ENCODE measurements at regions not wholly inside any gene's neighbourhood (a gene's known extent, or its start where the extent isn't known, plus 50 kb on each side); places are given as distances from the start of the nearest gene placed in this dataset.

- no peaks in the 10 kb centered on the region for H3K27me3 ChIP-seq (ENCODE audit: insufficient read depth, low read length)
- no peaks in the 10 kb centered on the region for H3K36me3 ChIP-seq (ENCODE audit: insufficient read depth, low read length)
- no peaks in the 10 kb centered on the region for H3K4me1 ChIP-seq (ENCODE audit: insufficient read depth, low read length)
- no peak overlapping the region for H3K9ac ChIP-seq (ENCODE audit: low read length)
- no peaks in the 10 kb centered on the region for H4K20me1 ChIP-seq (ENCODE audit: insufficient read depth, low read length)
- H3K27ac ChIP-seq (ENCODE audit: low read depth, low read length) = no peak overlapping the region
- H3K4me1 Mint-ChIP-seq (ENCODE audit: low read depth, unreplicated experiment) = peaks cover 7% of the 10 kb centered on the region
- TF ChIP-seq CTCF (IDR thresholded peaks at IDR 0.05; ENCODE audit: insufficient read depth, low read depth, low read length) = no peak
- TF ChIP-seq EZH2 (IDR thresholded peaks at IDR 0.05; ENCODE audit: insufficient read depth, low read length) = no peak
- no peaks in the 10 kb centered on the region for H3K36me3 Mint-ChIP-seq (ENCODE audit: low read depth, unreplicated experiment)
- H3K9me3 Mint-ChIP-seq (ENCODE audit: unreplicated experiment) = no peaks in the 10 kb centered on the region
- H3K9me3 ChIP-seq (ENCODE audit: insufficient read depth, low read depth, low read length) = no peaks in the 10 kb centered on the region
- no peak overlapping the region for H3K4me3 ChIP-seq (ENCODE audit: insufficient read depth, low read depth, low read length)
- FAIRE-seq (no peak), DNase-seq (ENCODE audit: low read depth) (no peak)
- no peak overlapping the region for H3K4me2 ChIP-seq (ENCODE audit: low read length)
- no peaks in the 10 kb centered on the region for H3K79me2 ChIP-seq (ENCODE audit: insufficient read depth, low read length)
- H3K27ac Mint-ChIP-seq (ENCODE audit: unreplicated experiment) = no peak overlapping the region
- H2AFZ ChIP-seq (ENCODE audit: low read depth, low read length) = no peak overlapping the region
- H3K27me3 Mint-ChIP-seq (ENCODE audit: low read depth, unreplicated experiment) = peaks cover 10% of the 10 kb centered on the region
- no peak overlapping the region for H3K4me3 Mint-ChIP-seq (ENCODE audit: unreplicated experiment)
Observed at GRCh38 chr15:62962101-62962995, 80.2 kb upstream of the TPM1 start.

GRCh38 chr15:62964251-62964650, 78.3 kb upstream of the TPM1 start:
- H3K4me1 Mint-ChIP-seq (ENCODE audit: low read depth, unreplicated experiment) = peaks cover 9% of the 10 kb centered on the region
- no peaks in the 10 kb centered on the region for H3K9me3 Mint-ChIP-seq (ENCODE audit: unreplicated experiment)
- H4K20me1 ChIP-seq (ENCODE audit: insufficient read depth, low read length) = no peaks in the 10 kb centered on the region
- no peaks in the 10 kb centered on the region for H3K36me3 ChIP-seq (ENCODE audit: insufficient read depth, low read length)
- FAIRE-seq = no peak
- H3K79me2 ChIP-seq (ENCODE audit: insufficient read depth, low read length) = no peaks in the 10 kb centered on the region
- no peak overlapping the region for H3K4me2 ChIP-seq (ENCODE audit: low read length)
- H3K27me3 Mint-ChIP-seq (ENCODE audit: low read depth, unreplicated experiment) = peaks cover 10% of the 10 kb centered on the region
- no peak overlapping the region for H2AFZ ChIP-seq (ENCODE audit: low read depth, low read length)
- H3K4me3 ChIP-seq (ENCODE audit: insufficient read depth, low read depth, low read length) = no peak overlapping the region
- no peaks in the 10 kb centered on the region for H3K4me1 ChIP-seq (ENCODE audit: insufficient read depth, low read length)
- no peaks in the 10 kb centered on the region for H3K9me3 ChIP-seq (ENCODE audit: insufficient read depth, low read depth, low read length)
- no peak for TF ChIP-seq CTCF (IDR thresholded peaks at IDR 0.05; ENCODE audit: insufficient read depth, low read depth, low read length)
- no peak for TF ChIP-seq EZH2 (IDR thresholded peaks at IDR 0.05; ENCODE audit: insufficient read depth, low read length)
- no peak overlapping the region for H3K4me3 Mint-ChIP-seq (ENCODE audit: unreplicated experiment)
- H3K27ac ChIP-seq (ENCODE audit: low read depth, low read length) = no peak overlapping the region
- no peak overlapping the region for H3K9ac ChIP-seq (ENCODE audit: low read length)
- no peaks in the 10 kb centered on the region for H3K36me3 Mint-ChIP-seq (ENCODE audit: low read depth, unreplicated experiment)
- no peaks in the 10 kb centered on the region for H3K27me3 ChIP-seq (ENCODE audit: insufficient read depth, low read length)
- no peak for DNase-seq (ENCODE audit: low read depth)
- H3K27ac Mint-ChIP-seq (ENCODE audit: unreplicated experiment) = no peak overlapping the region
